Heart right ventricle (tissue), 16 donors: ENCODE measurements at regions not wholly inside any gene's neighbourhood (a gene's known extent, or its start where the extent isn't known, plus 50 kb on each side); places are given as distances from the start of the nearest gene placed in this dataset.

Experiments used
- ATAC-seq, 8 donors: fragments of 200-7000 bp; cut with Tn5 transposase; one replicate each; pipeline ENCODE4 v1.9.1; 2020; ENCODE audit warnings: mild to moderate bottlenecking in 8 of 8, moderate library complexity in 8 of 8, moderate number of reproducible peaks in 1 of 8
- DNase-seq, 2 donors: peaks; one replicate each; pipeline ENCODE4 v3.0.0-alpha.2; 2020
- H3K27ac ChIP-seq, 10 donors: fragments of 200-600 bp; sonication (generic) in 2 of 10; one replicate each; pipeline versions ENCODE4 v1.5.0 to v1.8.0; 2020 to 2022; ENCODE audit warnings: mild to moderate bottlenecking in 3 of 10
- H3K27me3 ChIP-seq, 7 donors: fragments of 200-600 bp; one replicate each; pipeline ENCODE4 v1.8.0; 2021 to 2022; ENCODE audit warnings: mild to moderate bottlenecking in 2 of 7
- H3K36me3 ChIP-seq, 9 donors: fragments of 200-600 bp; sonication (generic) in 1 of 9; one replicate each; pipeline versions ENCODE4 v1.5.0 to v1.8.0; 2020 to 2022; ENCODE audit warnings: mild to moderate bottlenecking in 2 of 9
- H3K4me1 ChIP-seq, 9 donors: fragments of 200-600 bp; sonication (generic) in 1 of 9; one replicate each; pipeline versions ENCODE4 v1.5.0 to v1.8.0; 2020 to 2022; ENCODE audit warnings: mild to moderate bottlenecking in 4 of 9
- H3K4me3 ChIP-seq, 10 donors: fragments of 200-600 bp; sonication (generic) in 2 of 10; one replicate each; pipeline versions ENCODE4 v1.5.0 to v1.8.0; 2020 to 2022; ENCODE audit warnings: mild to moderate bottlenecking in 7 of 10, moderate library complexity in 2 of 10
- H3K9me3 ChIP-seq, 11 donors: fragments of 200-600 bp in 10 of 11; sonication (generic) in 2 of 11; one replicate each; pipeline versions ENCODE4 v1.5.0 to v1.8.0; 2013 to 2022; ENCODE audit warnings: mild to moderate bottlenecking in 2 of 11, control low read depth in 1 of 11, moderate library complexity in 1 of 11
- CTCF ChIP-seq, 9 donors: fragments of 200-600 bp; sonication (generic) in 2 of 9; IDR thresholded peaks; one replicate each; pipeline versions ENCODE4 v1.5.0 to v1.8.0; 2021 to 2022; ENCODE audit warnings: antibody characterized with exemption in 9 of 9, mild to moderate bottlenecking in 5 of 9, moderate library complexity in 1 of 9
- WGBS, 2 donors: extraction: QIAGEN DNeasy Blood & Tissue Kit; methylation state at CpG; one replicate each; pipeline ENCODE4 v1.1.7; 2013; ENCODE audit warnings: inconsistent platforms in 1 of 2; 5-methylcytosine and 5-hydroxymethylcytosine counted together
- intact Hi-C, 10 donors: fragments of 100-400 bp; cut with DNase I; formaldehyde crosslinking; loops; one replicate each; pipeline versions ENCODE4 v1.11.1 to v1.14.2; 2022
- donor health status: Arrhythmogenic right ventricular cardiomyopathy.
- donor health status: ischemic (EF 13 %, LVEDD 7.1; RV severe dilation, severe dysfunction).
- donor health status: healthy with polysubstance abuse.
- donor health status: DM: no; HTN: yes; CAD: no.
- donor health status: DM: no; HTN: no; CAD: no.
- donor health status: ischemic (EF 25% LVEDD 6.9; RV normal size, moderate dysfunction).
- donor health status: ischemic (EF 25% LVEDD 5.7; RV mildly dilated, moderate dysfunction).
- donor health status: healthy.
- donor health status: DM: yes; HTN: yes; CAD: no.
- donor health status: Ischemic cardiomyopathy.
- donor health status: ischemic (EF 35%, LVEDD 5.7; RV mildly dilated, moderate dysfunction).
- donor health status: nonischemic (EF 11% LVEDD 7.7; RV severe dilation, severe dysfunction).
- donor health status: DM: yes; HTN: yes; CAD: no.
- donor health status: PGD.
- donor health status: ischemic (EF 29% LVEDD 5.4; RV normal size, mild dysfunction).
- donor health status: nonischemic (EF 23%, LVEDD 6.1; RV moderate dilation, normal function).

DNA sequence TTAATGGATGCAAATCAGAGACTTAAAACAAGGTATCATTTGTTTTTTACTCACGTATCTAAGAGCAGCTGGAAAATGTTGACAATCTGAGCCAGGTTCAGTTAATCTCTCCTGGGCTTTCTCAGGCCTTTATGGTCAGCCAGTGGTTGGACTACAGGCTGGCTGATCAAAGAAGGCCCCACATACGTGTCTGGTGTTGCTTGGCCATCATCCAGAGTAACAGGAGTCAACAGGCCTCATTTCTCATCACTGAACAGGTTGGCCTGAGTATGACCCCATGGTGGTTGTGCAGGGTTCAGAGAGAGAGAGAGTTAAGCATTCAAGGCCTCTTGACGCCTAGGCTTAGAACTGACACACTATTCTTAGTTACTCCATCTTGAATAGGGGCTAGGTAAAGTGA is 97.0 kb upstream of the VLDLR start:
- Histone ChIP-seq H3K36me3 (peaks cover 0 to 17% (median 0%) of the 10 kb centered on the region in 9 donors), H3K27ac (no peak overlapping the region), H3K4me1 (peaks cover 0 to 5% (median 0%) of the 10 kb centered on the region in 9 donors), H3K9me3 (peaks cover 0 to 5% (median 0%) of the 10 kb centered on the region in 11 donors), H3K4me3 (no peak overlapping the region), H3K27me3 (no peaks in the 10 kb centered on the region)
- 77 to 78% methylated on average over 3 of the region's 3 CpGs for WGBS, 2 donors
- intact Hi-C loops = no loop called here
- TF ChIP-seq CTCF (IDR thresholded peaks at IDR 0.05) = no peak
- no peak for ATAC-seq
- no peak for DNase-seq

DNA sequence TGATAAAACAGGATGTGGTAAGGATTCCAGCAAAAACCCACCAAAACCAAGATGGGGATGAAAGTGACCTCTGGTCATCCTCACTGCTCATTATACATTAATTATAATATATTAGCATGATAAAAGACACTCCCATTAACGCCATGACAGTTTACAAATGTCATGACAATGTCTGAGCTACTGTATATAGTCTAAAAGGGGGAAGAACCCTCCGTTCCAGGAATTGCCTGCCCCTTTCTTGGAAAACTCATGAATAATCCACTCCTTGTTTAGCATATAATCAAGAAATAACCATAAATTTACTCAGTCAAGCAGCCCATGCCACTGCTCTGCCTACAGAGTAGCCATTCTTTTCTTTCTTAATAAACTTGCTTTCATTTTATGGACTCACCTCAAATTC is 96.4 kb upstream of the VLDLR start:
- Histone ChIP-seq H3K27me3 (no peaks in the 10 kb centered on the region), H3K4me3 (no peak overlapping the region), H3K36me3 (peaks cover 0 to 17% (median 0%) of the 10 kb centered on the region in 9 donors), H3K4me1 (peaks cover 0 to 5% (median 0%) of the 10 kb centered on the region in 9 donors), H3K27ac (no peak overlapping the region), H3K9me3 (peaks cover 0 to 2% (median 0%) of the 10 kb centered on the region in 11 donors)
- no peak for TF ChIP-seq CTCF (IDR thresholded peaks at IDR 0.05)
- 88 to 97% methylated on average over 2 of the region's 2 CpGs for WGBS, 2 donors
- DNase-seq (no peak), ATAC-seq (no peak)
- intact Hi-C loops = no loop called here

DNA sequence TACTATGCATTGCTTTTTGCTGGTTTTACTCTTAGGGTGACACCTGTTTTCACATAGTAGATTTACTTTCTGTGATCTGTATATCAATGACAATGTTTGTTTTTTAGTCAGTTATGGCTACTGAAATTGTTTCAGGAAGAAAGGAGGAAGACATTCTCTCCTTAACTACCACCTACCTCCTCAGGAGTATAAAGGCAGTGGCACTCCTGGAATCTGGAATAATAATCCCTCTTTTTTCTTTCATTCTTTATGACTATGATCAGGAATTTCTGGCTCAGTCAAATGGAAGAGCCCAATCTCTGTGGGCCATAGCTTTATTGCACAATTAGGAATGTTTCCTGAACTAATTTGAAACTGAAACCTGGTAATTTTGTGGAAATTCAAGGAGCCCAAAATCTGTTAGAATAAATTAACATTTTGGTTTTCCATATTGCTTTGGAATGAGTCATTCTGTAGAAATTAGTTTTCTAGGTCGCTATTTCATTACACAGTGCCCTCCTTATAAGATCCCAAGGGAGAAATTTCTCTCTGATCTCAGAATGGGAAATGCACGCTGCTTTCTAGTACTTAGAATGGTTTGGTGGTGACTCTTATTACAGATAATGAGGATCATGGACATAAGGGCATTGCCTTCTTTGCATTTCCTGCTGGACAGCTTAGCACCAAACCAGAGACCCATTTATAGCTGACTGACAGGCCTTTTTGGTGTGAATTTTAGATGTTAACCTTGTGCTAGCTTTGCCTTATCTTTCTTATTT is 95.3 kb upstream of the VLDLR start:
- Histone ChIP-seq H3K9me3 (no peaks in the 10 kb centered on the region), H3K36me3 (peaks cover 0 to 17% (median 0%) of the 10 kb centered on the region in 9 donors), H3K4me3 (no peak overlapping the region), H3K27me3 (no peaks in the 10 kb centered on the region), H3K27ac (no peak overlapping the region), H3K4me1 (peaks cover 0 to 5% (median 0%) of the 10 kb centered on the region in 9 donors)
- no peak for ATAC-seq
- no peak for TF ChIP-seq CTCF (IDR thresholded peaks at IDR 0.05)
- no peak for DNase-seq
- WGBS, 2 donors = 66 to 69% methylated on average over 2 of the region's 2 CpGs
- intact Hi-C loops = loop anchor here in 1 of 10 donors (2.0 kb wide), 1 partner anchor 23 kb away; no protein-coding TSS in a partner anchor

DNA sequence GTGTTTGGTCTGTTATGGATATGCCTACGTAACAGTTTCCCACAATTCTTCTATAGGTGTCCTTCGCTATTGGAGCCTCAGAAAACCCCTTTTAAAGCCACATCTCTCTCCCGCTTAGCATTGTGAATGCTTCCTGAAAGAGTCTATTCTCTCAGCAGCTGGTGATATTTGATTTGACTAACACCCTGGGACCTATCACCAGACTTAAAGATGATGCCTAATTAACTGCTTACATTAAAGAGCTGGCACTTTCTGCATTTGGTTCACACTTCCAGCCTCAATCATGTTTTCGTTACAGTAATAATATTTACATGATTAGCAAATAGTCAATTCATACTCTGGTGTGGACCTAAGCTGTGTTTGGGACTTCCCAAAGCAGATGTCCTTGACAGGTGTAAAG is 90.1 kb upstream of the VLDLR start:
- Histone ChIP-seq H3K9me3 (no peaks in the 10 kb centered on the region), H3K4me1 (peaks cover 0 to 2% (median 0%) of the 10 kb centered on the region in 9 donors), H3K4me3 (no peak overlapping the region), H3K27ac (no peak overlapping the region), H3K27me3 (no peaks in the 10 kb centered on the region), H3K36me3 (no peaks in the 10 kb centered on the region)
- DNase-seq (no peak), ATAC-seq (no peak)
- 93 to 97% methylated on average over 4 of the region's 4 CpGs for WGBS, 2 donors
- intact Hi-C loops = no loop called here
- no peak for TF ChIP-seq CTCF (IDR thresholded peaks at IDR 0.05)
